SK-N-SH treated with all-trans-retinoic acid at 6 μM for 48 hours (cell line): ENCODE measurements at regions not wholly inside any gene's neighbourhood (a gene's known extent, or its start where the extent isn't known, plus 50 kb on each side); places are given as distances from the start of the nearest gene placed in this dataset.
"Not testable (repeated sequence)": the region's sequence is repeated elsewhere in the genome, so short reads cannot be mapped to it uniquely, and the experiment has no call there.

Experiments used
- ATAC-seq: fragments of 200-7000 bp; cut with Tn5 transposase; 3 replicates; pipeline ENCODE4 v1.9.1; 2020; ENCODE audit warnings: mild to moderate bottlenecking, moderate library complexity
- BACH2 ChIP-seq: fragments of 250-450 bp; sonication (Bioruptor Pico); IDR thresholded peaks from 2 replicates; pipeline ENCODE4 v1.9.0; 2021; ENCODE audit warnings: mild to moderate bottlenecking, borderline replicate concordance
- CSDC2 ChIP-seq: fragments of 250-450 bp; sonication (Bioruptor Pico); IDR thresholded peaks from 2 replicates; pipeline ENCODE4 v1.5.0; 2020; ENCODE audit warnings: mild to moderate bottlenecking, moderate library complexity
- ESRRG ChIP-seq: fragments of 250-450 bp; sonication (Bioruptor Pico); IDR thresholded peaks from 2 replicates; pipeline ENCODE4 v1.6.1; 2021; ENCODE audit warnings: mild to moderate bottlenecking
- GLIS3 ChIP-seq: fragments of 250-450 bp; sonication (Bioruptor Pico); IDR thresholded peaks from 2 replicates; pipeline ENCODE4 v1.5.0; 2020; ENCODE audit warnings: mild to moderate bottlenecking, moderate library complexity
- ISL1 ChIP-seq: fragments of 250-450 bp; sonication (Bioruptor Pico); IDR thresholded peaks from 2 replicates; pipeline ENCODE4 v2.1.2; 2022; ENCODE audit warnings: mild to moderate bottlenecking, moderate library complexity
- OSR1 ChIP-seq: fragments of 250-450 bp; sonication (Bioruptor Pico); IDR thresholded peaks from 2 replicates; pipeline ENCODE4 v1.8.0; 2022; ENCODE audit warnings: moderate library complexity, mild to moderate bottlenecking, inconsistent platforms
- POU6F1 ChIP-seq: fragments of 250-450 bp; sonication (Bioruptor Pico); IDR thresholded peaks from 2 replicates; pipeline ENCODE4 v1.8.0; 2021; ENCODE audit warnings: low read depth, mild to moderate bottlenecking, moderate library complexity, borderline replicate concordance
- PPARA ChIP-seq: fragments of 250-450 bp; sonication (Bioruptor Pico); IDR thresholded peaks from 2 replicates; pipeline ENCODE4 v1.5.0; 2020; ENCODE audit warnings: mild to moderate bottlenecking, borderline replicate concordance
- RARB ChIP-seq: fragments of 250-450 bp; sonication (Bioruptor Pico); IDR thresholded peaks from 2 replicates; pipeline ENCODE4 v1.8.0; 2021; ENCODE audit warnings: mild to moderate bottlenecking, moderate library complexity
- SNAI2 ChIP-seq: fragments of 250-450 bp; sonication (Bioruptor Pico); IDR thresholded peaks from 2 replicates; pipeline ENCODE4 v1.5.0; 2020; ENCODE audit warnings: mild to moderate bottlenecking, moderate library complexity
- TCF4 ChIP-seq: fragments of 250-450 bp; sonication (Bioruptor Pico); IDR thresholded peaks from 2 replicates; pipeline ENCODE4 v1.8.0; 2021; ENCODE audit warnings: mild to moderate bottlenecking, moderate library complexity, borderline replicate concordance
- TOX ChIP-seq: fragments of 250-450 bp; sonication (Bioruptor Pico); IDR thresholded peaks from 2 replicates; pipeline ENCODE4 v1.8.0; 2021; ENCODE audit warnings: mild to moderate bottlenecking, moderate library complexity, borderline replicate concordance
- TSHZ2 ChIP-seq: fragments of 250-450 bp; sonication (Bioruptor Pico); IDR thresholded peaks from 2 replicates; pipeline ENCODE4 v1.5.0; 2020; ENCODE audit warnings: mild to moderate bottlenecking, moderate library complexity
- ZC3H10 ChIP-seq: fragments of 250-450 bp; sonication (Bioruptor Pico); IDR thresholded peaks from 2 replicates; pipeline ENCODE4 v1.5.1; 2021; ENCODE audit warnings: mild to moderate bottlenecking, moderate library complexity
- ZFP3 ChIP-seq: fragments of 250-450 bp; sonication (Bioruptor Pico); IDR thresholded peaks from 2 replicates; pipeline ENCODE4 v1.5.0; 2020; ENCODE audit warnings: mild to moderate bottlenecking, moderate library complexity
- ZFP30 ChIP-seq: fragments of 450-650 bp; formaldehyde crosslinking; IDR thresholded peaks from 2 replicates; pipeline ENCODE4 v1.5.0; 2022; ENCODE audit warnings: mild to moderate bottlenecking, moderate library complexity
- ZNF565 ChIP-seq: fragments of 450-650 bp; formaldehyde crosslinking; conservative IDR thresholded peaks from 2 replicates; pipeline ENCODE4 v1.5.0; 2020; ENCODE audit warnings: low read depth, mild to moderate bottlenecking, moderate library complexity
- ZNF8 ChIP-seq: fragments of 450-650 bp; formaldehyde crosslinking; IDR thresholded peaks from 2 replicates; pipeline ENCODE4 v1.5.0; 2020; ENCODE audit warnings: mild to moderate bottlenecking, moderate library complexity
- TF ChIP-seq, protein P1 (sequence below): fragments of 250-450 bp; sonication (Bioruptor Pico); IDR thresholded peaks from 2 replicates; pipeline ENCODE4 v1.8.0; 2020; ENCODE audit warnings: mild to moderate bottlenecking, moderate library complexity, borderline replicate concordance
- TF ChIP-seq, protein P2 (sequence below): fragments of 250-450 bp; sonication (Bioruptor Pico); IDR thresholded peaks from 2 replicates; pipeline ENCODE4 v1.5.1; 2020; ENCODE audit warnings: low read depth, mild to moderate bottlenecking, moderate library complexity
- TF ChIP-seq, protein P3 (sequence below): fragments of 250-450 bp; sonication (Bioruptor Pico); IDR thresholded peaks from 2 replicates; pipeline ENCODE4 v1.5.1; 2021; ENCODE audit warnings: mild to moderate bottlenecking, moderate library complexity

DNA sequence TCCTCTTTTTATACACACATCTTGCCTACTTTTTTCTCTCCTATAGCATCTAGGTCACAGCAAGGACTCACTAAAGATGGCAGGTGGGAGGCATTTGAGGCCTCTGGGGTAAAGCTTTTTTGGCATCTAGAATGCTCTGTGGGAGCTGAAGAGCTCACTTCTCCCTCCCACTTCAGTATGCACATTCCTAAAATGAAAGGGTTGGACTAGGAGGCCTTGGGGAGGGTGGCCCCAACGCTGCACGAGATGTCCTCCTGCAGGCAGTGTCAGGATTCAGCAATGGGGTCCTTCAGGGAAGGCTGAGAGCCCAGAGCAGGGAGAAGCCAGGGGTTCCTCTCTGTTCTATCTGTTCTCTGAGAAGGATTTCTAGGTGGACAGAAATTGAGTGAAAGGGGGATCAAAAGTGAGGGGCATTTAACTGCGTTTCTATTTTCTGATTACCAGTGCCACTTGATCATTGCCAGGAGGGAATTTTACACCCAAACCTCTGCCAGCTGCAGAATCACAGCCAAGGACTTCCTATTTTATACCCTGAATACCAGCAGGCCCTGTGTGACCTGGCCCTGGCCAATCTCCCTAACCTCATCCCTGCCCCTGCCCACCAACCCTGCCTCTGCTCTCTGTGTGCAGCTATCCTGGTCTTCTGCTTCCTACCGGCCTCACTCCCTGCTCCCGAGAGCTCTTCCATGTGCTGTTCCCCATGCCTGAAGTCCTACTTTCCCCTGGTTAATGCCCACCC, 186.2 kb downstream of the CYP26B1 start:
- TF ChIP-seq ZNF8 (no peak), PPARA (no peak), BACH2 (CRISPR knock-in tag) (no peak), ZFP3 (CRISPR knock-in tag) (no peak), TSHZ2 (CRISPR knock-in tag) (no peak)
- TF ChIP-seq, protein P1, sequence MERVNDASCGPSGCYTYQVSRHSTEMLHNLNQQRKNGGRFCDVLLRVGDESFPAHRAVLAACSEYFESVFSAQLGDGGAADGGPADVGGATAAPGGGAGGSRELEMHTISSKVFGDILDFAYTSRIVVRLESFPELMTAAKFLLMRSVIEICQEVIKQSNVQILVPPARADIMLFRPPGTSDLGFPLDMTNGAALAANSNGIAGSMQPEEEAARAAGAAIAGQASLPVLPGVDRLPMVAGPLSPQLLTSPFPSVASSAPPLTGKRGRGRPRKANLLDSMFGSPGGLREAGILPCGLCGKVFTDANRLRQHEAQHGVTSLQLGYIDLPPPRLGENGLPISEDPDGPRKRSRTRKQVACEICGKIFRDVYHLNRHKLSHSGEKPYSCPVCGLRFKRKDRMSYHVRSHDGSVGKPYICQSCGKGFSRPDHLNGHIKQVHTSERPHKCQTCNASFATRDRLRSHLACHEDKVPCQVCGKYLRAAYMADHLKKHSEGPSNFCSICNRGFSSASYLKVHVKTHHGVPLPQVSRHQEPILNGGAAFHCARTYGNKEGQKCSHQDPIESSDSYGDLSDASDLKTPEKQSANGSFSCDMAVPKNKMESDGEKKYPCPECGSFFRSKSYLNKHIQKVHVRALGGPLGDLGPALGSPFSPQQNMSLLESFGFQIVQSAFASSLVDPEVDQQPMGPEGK: no peak
- TF ChIP-seq, protein P2, sequence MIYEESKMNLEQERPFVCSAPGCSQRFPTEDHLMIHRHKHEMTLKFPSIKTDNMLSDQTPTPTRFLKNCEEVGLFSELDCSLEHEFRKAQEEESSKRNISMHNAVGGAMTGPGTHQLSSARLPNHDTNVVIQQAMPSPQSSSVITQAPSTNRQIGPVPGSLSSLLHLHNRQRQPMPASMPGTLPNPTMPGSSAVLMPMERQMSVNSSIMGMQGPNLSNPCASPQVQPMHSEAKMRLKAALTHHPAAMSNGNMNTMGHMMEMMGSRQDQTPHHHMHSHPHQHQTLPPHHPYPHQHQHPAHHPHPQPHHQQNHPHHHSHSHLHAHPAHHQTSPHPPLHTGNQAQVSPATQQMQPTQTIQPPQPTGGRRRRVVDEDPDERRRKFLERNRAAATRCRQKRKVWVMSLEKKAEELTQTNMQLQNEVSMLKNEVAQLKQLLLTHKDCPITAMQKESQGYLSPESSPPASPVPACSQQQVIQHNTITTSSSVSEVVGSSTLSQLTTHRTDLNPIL: no peak
- ATAC-seq: no peak

- no peak for ATAC-seq
- TF ChIP-seq GLIS3 (CRISPR knock-in tag) (no peak), POU6F1 (CRISPR knock-in tag) (no peak), TOX (CRISPR knock-in tag) (no peak), CSDC2 (CRISPR knock-in tag) (no peak), OSR1 (no peak), ZC3H10 (CRISPR knock-in tag) (no peak), ZNF8 (no peak), PPARA (no peak), ZNF565 (CRISPR knock-in tag) (no peak), RARB (no peak)
- TF ChIP-seq, protein P2: no peak
Observed at GRCh38 chr2:71959494-71959893, 188.2 kb downstream of the CYP26B1 start.

DNA sequence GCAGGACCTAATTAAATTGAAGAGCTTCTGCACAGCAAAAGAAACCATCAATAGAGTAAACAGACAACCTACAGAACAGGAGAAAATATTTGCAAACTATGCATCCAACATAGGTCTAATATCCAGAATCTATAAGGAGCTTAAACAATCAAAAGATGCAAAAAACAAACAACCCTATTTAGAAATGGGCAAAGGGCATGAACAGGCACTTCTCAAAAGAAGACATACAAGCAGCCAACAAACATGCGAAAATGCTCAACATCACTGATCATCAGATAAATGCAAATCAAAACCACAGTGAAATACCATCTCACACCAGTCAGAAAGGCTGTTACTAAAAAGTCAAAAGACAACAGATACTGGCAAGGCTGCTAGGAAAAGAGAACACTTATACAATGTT, 189.2 kb downstream of the CYP26B1 start:
- not testable (repeated sequence) for ATAC-seq

- ATAC-seq: no peak
- TF ChIP-seq ZFP30 (no peak), SNAI2 (CRISPR knock-in tag) (no peak), ZC3H10 (CRISPR knock-in tag) (no peak), TOX (CRISPR knock-in tag) (no peak), ZNF8 (no peak), ZNF565 (CRISPR knock-in tag) (no peak), ISL1 (no peak), CSDC2 (CRISPR knock-in tag) (no peak), TSHZ2 (CRISPR knock-in tag) (no peak), TCF4 (no peak), ESRRG (CRISPR knock-in tag) (no peak), GLIS3 (CRISPR knock-in tag) (no peak)
- TF ChIP-seq, protein P3, sequence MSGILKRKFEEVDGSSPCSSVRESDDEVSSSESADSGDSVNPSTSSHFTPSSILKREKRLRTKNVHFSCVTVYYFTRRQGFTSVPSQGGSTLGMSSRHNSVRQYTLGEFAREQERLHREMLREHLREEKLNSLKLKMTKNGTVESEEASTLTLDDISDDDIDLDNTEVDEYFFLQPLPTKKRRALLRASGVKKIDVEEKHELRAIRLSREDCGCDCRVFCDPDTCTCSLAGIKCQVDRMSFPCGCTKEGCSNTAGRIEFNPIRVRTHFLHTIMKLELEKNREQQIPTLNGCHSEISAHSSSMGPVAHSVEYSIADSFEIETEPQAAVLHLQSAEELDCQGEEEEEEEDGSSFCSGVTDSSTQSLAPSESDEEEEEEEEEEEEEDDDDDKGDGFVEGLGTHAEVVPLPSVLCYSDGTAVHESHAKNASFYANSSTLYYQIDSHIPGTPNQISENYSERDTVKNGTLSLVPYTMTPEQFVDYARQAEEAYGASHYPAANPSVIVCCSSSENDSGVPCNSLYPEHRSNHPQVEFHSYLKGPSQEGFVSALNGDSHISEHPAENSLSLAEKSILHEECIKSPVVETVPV (CRISPR knock-in tag): no peak
Observed at GRCh38 chr2:71952572-71953188, 195.0 kb downstream of the CYP26B1 start.
